HL-60 (cell line): ENCODE measurements at regions not wholly inside any gene's neighbourhood (a gene's known extent, or its start where the extent isn't known, plus 50 kb on each side); places are given as distances from the start of the nearest gene placed in this dataset.

Experiments used
- DNase-seq, 2 experiments: peaks; one replicate each; pipeline ENCODE4 v3.0.0-alpha.2; 2010 to 2020; ENCODE audit warnings: low read depth in 1 of 2, low spot score in 1 of 2
- H3K27ac ChIP-seq: fragments of 250-450 bp; sonication (Bioruptor Pico); replicated peaks from 2 replicates; pipeline ENCODE4 v1.5.1; 2020; ENCODE audit warnings: mild to moderate bottlenecking, moderate library complexity
- H3K27me3 ChIP-seq: fragments of 250-450 bp; sonication (Bioruptor Pico); 2 replicates; pipeline ENCODE4 v1.5.1; 2021; ENCODE audit warnings: mild to moderate bottlenecking, moderate library complexity; ENCODE audit not compliant: insufficient read depth, poor library complexity, severe bottlenecking
- H3K4me3 ChIP-seq: replicated peaks from 2 replicates; pipeline ENCODE4 v1.5.1; 2011; ENCODE audit warnings: mild to moderate bottlenecking, control low read depth, low read length; ENCODE audit not compliant: insufficient read depth
- GABPA ChIP-seq: IDR thresholded peaks from 2 replicates; pipeline ENCODE4 v1.6.1; 2012; ENCODE audit warnings: low read depth
- POLR2AphosphoS5 ChIP-seq: IDR thresholded peaks from 2 replicates; pipeline ENCODE4 v1.6.1; 2012; ENCODE audit warnings: low read depth
- REST ChIP-seq: IDR thresholded peaks from 2 replicates; pipeline ENCODE4 v1.6.1; 2012; ENCODE audit warnings: low read depth; ENCODE audit not compliant: insufficient replicate concordance
- SPI1 ChIP-seq: IDR thresholded peaks from 2 replicates; pipeline ENCODE4 v1.6.1; 2012; ENCODE audit warnings: low read depth, mild to moderate bottlenecking, borderline replicate concordance
- TF ChIP-seq, protein P1 (sequence below): IDR thresholded peaks from one replicate; pipeline ENCODE4 v1.5.1; 2011; ENCODE audit warnings: low read length, control low read depth, inconsistent platforms; ENCODE audit not compliant: insufficient read depth

- Histone ChIP-seq H3K4me3 (no peak overlapping the region), H3K27me3 (peaks cover 7% of the 10 kb centered on the region), H3K27ac (no peak overlapping the region)
- TF ChIP-seq REST (no peak), SPI1 (no peak), GABPA (no peak)
- DNase-seq, result no peak
These were observed 117.5 kb upstream of the SLC14A2 start for GRCh38 chr18:45497595-45498286.

DNA sequence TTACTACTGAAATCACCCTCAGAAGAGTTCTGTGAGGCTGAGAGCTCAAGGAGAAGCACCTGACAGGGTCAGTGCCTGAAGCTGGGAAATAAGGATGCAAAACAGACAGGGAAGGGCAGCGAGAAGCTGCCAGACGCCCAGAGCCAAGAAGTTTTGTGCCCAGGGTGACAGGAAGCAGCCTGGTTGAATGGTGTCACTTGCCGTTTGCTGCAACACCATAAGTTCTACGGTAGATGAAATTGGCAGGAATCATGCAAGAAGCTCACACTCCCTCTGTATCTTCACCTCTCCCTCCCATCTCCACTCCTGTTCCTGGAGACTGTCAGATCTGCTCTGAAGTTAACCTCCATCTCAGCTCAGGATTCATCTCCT is 117.0 kb upstream of the SLC14A2 start:
- Histone ChIP-seq H3K27me3 (peaks cover 7% of the 10 kb centered on the region), H3K27ac (no peak overlapping the region), H3K4me3 (no peak overlapping the region)
- DNase-seq, result no peak
- TF ChIP-seq REST, result no peak
- no peak for TF ChIP-seq SPI1
- TF ChIP-seq POLR2AphosphoS5, result no peak
- TF ChIP-seq, protein P1, sequence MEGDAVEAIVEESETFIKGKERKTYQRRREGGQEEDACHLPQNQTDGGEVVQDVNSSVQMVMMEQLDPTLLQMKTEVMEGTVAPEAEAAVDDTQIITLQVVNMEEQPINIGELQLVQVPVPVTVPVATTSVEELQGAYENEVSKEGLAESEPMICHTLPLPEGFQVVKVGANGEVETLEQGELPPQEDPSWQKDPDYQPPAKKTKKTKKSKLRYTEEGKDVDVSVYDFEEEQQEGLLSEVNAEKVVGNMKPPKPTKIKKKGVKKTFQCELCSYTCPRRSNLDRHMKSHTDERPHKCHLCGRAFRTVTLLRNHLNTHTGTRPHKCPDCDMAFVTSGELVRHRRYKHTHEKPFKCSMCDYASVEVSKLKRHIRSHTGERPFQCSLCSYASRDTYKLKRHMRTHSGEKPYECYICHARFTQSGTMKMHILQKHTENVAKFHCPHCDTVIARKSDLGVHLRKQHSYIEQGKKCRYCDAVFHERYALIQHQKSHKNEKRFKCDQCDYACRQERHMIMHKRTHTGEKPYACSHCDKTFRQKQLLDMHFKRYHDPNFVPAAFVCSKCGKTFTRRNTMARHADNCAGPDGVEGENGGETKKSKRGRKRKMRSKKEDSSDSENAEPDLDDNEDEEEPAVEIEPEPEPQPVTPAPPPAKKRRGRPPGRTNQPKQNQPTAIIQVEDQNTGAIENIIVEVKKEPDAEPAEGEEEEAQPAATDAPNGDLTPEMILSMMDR, result no peak
- TF ChIP-seq GABPA, result no peak

- H3K27ac ChIP-seq, result no peak overlapping the region
- H3K4me3 ChIP-seq, result no peak overlapping the region
- peaks cover 11% of the 10 kb centered on the region for H3K27me3 ChIP-seq
- TF ChIP-seq, protein P1, result no peak
- TF ChIP-seq GABPA (no peak), POLR2AphosphoS5 (no peak), SPI1 (no peak), REST (no peak)
- DNase-seq, result no peak
These were observed 111.3 kb upstream of the SLC14A2 start for GRCh38 chr18:45503990-45504389.
